Stimulated activated CD8-positive, alpha-beta memory T cell treated with anti-CD3 and anti-CD28 coated beads, Interleukin-4, amount 100 ng/mL, for 24 hours (primary cell): ENCODE measurements at regions not wholly inside any gene's neighbourhood (a gene's known extent, or its start where the extent isn't known, plus 50 kb on each side); places are given as distances from the start of the nearest gene placed in this dataset.

Experiments used
- DNase-seq: peaks from one replicate; pipeline ENCODE4 v3.0.0-alpha.2; 2020; ENCODE audit warnings: low read depth

DNA sequence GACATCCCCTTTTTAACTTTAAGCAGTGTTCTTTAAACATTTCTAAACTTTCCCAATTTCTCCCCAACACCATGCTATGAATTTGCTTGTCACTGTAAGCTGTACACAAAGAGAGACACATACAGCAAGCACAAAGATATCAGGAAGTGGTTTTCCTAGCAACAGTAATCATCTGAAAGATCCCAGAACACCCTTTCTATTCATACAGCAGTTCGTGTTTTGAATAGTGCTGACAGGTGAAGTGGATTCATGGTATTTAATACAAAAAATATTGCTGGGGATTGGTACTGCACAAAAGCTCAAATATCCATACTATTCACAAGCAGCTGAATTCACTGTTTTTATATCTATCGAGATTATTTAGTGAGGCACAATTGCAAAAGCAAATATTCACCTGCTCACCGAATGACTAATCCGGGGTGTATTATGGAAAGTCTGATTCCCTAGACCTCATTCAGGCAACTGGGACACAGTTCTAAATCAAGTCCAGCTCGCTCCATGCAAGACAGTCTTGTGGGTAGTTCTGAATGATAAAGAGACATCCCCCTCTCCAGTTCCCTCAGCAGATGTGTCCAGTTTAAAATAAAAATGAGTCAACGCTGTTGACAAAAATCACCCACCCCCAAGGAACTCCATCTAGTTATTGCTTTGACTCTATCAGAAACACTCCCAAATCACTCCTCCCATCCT lies 107.1 kb upstream of the TSHZ2 start:
- no peak for DNase-seq

DNA sequence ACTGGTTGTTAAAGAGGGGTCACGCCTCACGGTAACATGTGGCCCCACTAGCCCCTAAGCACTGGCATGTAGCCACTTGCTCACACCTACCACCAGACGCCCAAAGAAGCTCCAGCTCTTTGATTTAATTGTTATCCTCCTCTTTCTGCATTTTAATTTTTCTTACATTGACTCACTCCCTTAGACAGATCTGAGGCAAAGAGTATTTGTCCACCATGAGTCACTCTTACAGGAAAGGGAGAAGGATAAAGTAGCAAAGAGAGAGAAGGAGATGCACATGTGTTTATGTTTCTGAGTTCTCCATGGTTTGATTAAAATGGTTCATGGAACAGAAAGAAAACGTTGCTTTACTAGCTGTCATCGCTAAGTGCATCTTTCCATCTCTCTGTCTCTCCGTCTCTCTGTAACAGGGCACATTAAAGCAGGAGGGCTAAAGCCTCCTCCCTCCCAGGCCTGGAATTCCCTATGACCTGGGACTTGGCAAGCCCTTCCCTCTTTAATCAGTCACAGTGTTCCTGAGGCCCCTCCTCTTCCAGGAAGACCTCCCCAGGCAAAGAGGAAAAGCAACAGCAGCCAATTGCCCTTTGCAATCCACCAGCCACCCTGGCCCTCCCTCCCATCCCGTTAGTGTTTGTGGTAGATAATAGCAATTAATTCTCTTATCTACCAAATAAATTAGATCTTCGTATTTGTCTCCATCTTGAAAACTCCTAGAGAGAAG lies 112.8 kb upstream of the TSHZ2 start:
- DNase-seq = no peak

DNA sequence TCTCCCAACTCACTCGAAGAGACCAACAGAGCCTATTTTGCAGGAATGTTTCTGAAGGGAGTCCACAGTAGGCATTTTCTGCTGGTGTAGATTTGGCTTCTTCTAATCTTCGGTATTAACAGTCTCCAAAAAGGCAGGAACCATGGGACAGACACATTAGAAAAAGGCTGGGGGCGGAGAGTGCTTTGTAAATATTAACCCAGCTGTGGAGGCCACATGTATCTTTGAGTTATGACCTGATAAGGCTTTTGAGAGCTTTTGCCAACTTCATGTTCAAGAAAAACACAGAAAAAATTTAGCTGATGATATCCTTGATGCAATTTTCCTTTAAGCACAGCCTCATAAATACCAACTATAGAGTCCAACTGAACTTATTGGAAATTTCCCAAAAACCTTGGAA lies 119.4 kb upstream of the TSHZ2 start:
- DNase-seq = no peak

DNA sequence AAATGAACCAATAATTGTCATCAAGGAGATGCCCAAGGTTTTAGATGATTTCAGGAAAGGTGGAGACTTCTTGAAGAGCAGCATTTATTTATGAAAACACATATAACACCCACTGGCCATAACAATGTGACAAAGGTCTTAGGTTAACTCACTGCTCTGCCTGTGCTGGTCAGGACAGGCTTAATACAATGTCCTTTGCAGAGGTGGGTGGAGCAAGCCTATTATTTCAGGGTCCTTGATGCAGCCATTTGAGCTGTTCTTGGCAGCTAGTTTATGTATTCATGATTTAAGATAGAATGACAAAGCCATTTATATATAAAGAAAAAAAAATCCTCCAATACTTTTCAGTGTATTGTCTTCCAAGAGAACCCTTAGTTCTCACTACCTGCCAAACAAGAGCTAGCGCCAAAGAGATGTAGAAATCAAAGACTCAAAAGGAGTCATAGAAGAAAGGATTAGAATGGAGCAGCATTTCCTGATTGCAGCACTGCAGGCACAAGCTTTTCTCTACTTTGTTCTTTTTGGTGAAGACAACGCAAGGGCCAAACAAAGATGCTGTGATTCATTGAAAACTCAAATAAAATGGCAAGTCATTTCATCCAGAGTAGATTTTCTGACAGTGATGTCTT lies 124.3 kb upstream of the TSHZ2 start:
- no peak for DNase-seq

DNA sequence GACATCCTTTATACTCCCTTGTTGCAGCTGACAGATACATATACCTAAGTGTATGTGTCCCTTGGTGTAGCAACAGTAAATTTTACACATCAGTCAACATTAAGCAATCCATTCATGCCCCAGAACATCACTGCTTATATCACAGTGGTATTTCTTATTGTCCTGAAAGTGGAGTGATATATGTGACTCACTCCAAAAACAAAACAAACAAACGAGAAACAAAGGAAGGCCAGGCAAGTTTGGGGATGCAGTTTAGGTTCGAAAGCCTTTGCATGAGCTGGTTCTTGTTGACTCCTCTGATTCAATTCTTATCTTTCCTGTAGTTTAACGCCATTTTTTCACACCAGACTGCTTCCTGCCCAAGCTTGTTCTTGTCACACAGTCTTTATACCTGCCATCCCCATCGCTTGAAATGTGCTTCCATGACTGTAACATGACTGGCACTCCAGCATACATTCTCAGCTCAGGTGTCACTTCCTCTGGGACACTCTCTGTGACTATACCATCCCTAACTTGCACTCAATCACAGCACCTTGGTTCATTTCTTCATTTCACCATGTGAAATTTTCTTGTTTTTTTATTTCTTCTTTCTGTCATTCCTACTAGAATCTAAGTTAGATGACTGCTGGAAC lies 125.0 kb upstream of the TSHZ2 start:
- DNase-seq = no peak

DNA sequence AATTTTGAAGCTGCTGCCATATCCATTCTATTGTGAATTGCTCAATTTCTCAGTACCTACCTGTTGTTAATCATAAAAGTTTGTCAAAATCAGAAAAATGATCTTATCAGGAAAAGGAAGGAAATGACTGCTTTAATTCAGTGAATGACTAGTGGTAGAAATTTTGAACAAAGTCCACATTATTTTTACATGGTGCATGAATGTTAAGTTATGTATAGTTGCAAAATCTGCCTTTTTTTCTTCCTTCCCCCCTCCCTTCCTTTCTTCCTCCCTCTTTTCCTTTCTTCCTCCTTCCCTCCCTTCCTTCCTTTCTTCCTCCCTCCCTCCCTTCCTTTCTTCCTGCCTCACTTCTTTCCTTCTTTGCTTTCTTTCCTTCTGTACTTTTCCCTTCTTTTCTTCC lies 127.1 kb upstream of the TSHZ2 start:
- DNase-seq = no peak

DNA sequence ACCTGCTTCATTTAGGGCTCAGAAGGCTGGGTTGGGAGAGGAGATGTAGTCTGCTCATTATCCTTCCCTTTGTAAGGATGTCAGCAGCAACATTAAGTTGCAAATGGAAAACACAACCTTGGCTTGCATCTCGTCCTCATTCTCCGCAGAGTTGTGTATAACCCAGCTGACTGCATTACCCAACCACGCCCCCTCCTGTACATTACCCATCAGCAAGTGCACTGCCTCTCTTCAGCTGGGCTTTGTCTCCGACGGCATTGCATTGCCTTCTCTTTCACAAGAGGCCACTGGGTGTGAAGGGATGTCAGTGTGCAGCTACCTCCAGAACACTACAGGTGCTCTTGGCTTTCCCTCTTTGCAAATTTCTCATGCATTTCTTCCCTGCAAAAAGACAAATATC lies 128.7 kb upstream of the TSHZ2 start:
- DNase-seq = no peak

DNA sequence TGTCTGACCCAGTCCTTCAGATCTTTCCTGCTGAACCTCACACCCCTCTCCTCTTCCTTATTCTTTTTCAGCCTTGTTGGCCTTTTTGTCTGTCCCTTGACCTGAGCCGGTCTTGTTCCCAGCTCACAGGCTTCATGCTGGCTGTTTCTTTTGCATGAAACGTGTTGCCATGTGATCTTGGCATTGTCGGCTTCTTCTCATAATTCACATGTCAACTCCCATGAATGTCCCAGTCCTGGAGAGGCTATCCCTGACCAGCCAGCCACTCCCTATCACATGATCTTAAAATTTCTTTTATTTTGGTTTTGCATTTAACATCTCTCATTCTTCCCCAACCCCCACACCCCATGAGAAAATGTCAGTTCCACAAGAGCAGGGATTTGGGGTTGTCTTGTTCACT lies 131.2 kb upstream of the TSHZ2 start:
- no peak for DNase-seq

DNA sequence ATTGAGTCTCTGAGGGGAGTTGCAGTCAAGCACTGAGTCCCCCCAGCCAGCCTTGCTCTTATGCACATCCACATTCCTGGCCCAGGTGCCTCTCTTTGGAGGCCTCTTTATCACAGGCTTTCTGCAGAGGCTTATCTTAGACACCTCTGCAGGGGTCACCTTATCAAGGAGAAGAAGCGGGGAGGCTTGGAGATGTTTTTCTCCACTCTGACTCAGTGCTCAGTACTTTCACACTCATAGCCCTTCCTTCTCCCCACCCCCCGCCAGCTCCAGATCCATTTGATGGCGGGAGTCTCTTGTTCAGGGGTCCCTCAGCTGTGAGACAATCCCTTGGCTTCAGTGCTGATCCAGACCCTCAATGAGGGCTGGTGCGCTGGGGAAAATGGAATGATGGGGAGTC lies 132.1 kb upstream of the TSHZ2 start:
- DNase-seq = no peak

DNA sequence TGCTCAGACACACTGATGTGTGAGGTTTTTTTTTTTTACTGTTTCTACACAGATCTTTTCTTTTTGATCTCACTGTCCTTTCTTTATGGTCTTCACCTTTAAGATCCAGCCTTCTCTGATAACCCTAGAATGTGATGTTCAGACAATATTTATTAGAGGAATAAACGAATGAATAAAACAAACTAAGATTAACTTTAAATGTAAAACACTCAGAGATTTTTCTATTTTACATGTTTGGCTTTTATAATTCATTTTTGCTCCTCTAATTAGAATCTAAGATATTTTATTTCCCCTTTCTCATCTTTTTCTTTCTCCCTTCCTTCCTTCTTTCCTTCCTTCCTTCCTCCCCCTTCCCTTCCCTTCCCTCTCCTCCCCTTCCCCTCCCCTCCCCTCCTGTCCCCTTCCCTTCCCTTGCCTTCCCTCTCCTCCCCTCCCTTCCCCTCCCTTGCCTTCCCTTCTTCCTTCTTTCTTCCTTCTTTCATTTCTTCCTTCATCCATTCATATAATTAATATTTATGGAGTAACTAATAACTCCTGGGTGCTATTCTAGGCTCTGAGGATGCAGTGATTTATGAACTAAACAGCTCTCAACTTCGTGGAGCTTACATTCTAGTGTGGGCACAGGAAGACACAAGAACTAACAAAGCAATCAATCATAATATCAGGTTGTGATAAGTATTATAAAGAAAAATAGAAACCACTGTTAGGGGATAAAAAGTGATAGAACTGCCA lies 133.5 kb upstream of the TSHZ2 start:
- no peak for DNase-seq

DNA sequence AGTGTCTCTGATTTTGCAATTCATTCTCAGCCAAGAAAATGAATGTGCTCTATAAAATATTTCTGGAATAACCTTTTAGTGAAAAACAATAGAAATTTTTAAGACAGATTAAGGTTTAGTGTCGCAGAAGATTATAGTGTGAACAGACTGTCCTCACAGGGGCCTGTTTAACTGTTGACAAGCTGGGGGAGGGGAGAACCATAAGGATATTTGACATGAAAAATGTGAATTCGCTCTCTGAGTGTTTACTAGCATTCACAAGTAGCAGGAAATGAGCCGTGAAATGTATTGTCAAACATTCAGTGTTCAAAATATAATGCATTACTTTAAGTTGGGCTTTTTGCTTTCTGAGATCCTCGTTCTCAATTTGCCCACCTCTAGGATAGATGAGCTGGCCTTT lies 134.8 kb upstream of the TSHZ2 start:
- no peak for DNase-seq

DNA sequence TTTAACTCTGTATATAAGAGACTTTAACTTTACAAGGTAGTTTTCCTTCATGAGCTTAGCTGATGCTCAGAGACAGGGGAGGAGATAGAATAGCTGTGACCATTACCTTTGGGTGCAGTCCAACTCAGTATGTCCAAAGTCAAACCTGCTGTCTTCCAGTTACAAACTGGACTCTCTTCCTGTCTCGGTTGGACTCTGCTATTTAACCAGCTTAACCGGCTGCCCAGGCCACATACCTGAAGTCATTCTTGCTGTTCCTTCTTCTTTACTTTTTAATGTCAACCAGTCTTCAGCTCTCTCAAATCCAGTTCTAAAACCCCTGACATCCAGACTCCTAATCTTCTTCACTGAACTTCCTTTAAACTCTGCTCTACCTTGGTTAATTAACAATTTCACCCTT lies 138.3 kb upstream of the TSHZ2 start:
- no peak for DNase-seq

DNA sequence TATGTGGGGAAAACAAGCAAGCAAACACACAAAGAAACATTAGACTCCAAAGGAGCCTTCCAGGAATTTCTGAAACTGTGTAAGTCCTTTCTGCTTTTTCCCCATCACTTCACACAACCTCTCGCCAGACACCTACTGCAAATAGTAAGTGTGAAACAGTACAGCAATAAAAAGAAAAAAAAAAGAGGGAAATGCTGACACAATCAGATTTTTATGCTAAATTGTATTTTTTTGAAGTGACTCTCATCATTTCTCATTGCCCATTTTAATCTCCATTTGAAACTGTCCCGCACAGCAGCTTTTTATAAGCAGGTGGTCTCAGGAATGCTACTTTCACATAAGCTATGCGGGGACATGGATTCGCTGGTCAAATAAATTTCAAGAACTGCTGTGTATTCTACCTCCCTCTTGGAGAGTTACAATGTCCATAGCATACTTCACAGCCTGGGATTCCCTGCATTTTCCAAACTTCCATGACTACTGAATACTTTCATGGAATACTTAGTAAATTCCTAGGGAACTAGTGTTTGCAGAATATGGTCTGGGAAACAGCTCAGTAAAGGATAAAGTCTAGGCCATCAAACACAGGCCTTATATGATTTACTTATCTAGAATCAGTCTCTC lies 139.9 kb upstream of the TSHZ2 start:
- DNase-seq = no peak

DNA sequence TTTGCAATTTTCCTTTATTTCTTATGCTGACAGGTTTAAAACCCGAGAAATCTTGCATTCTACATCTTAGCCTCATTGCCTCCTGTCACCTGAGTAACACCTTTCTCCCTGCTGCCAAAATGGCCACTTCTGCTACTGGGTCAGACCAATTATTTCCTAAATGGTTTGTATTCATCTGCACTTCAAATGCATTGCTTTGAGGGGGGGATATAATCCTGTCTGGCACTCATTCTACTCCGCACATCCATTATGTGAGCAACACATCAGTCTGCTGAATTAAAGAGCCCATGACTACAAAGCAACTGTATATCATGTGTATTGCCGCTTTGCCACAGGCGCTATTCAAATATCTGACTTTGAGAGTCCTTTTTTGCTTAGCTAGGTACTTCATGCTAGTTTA lies 141.6 kb upstream of the TSHZ2 start:
- no peak for DNase-seq

DNA sequence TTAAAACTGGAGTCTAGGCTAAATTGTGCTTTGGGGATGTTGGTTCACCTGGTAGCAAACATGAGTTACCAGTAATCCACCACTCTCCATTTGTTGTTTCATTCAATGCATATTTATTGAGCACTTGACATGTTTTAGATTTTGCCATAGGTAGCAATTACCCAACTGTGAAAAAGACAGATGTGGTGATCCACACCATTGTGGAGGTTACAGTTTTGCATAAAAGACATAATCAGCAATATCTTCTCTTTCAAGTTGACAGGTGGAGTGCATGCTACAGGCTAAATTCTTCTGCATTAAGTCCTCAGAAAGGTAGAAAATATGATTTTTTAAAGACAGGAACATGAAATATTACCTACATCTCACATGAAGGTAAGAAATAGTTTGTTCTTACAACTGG lies 143.0 kb upstream of the TSHZ2 start:
- DNase-seq = no peak

DNA sequence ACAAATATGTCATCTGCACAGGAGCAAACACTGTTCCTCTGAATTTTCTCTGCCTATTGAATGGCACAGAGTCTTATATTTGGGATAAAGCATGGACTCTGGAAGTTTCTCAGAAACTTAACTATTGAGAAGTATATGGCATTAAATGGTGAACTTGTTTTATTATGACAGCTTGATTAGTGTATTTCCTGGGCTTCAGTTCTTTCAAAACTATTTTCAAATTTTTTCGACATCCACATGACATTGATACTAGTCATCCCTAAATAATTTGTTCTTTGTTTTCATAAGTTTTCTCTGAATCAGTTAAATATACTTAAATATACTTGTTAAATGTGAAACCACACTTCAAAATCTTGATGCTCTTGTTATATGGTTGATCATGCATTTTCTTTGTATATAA lies 144.0 kb upstream of the TSHZ2 start:
- no peak for DNase-seq

DNA sequence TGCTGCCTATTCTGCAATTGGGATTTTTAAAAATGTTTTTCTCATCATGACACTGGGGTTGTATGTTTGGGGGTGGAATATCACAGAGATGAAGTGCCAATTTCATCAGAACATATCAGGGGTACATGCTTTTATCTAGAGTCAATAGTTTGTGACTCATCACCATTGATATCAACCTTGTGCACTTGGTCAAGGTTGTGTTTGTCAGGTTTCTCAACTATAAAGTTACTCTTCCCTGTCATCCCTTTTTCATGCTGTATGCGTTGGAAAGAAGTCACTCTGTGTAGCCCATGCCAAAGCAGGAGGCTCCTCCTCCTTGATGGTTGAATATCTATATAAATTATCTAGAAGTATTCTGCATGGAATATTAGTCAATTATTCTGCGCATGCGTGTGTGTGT lies 145.4 kb upstream of the TSHZ2 start:
- DNase-seq = no peak

DNA sequence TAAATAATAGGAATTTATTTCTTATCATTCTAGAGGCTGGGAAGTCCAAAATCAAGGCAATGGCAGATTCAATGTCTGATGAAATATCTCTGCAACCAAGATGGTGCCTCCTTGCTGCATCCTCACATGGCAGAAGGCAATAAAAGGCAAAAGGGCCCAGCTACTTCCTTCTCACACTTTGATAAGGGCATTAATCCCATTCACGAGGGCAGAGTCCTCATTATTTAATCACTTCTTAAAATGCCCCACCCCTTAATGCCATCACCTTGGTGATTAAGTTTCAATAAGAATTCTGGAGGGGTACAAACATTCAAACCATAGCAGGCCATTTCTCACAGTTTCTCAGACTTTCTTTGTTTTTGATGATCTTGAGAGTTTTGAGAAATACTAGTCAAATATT lies 145.8 kb upstream of the TSHZ2 start:
- DNase-seq = no peak

DNA sequence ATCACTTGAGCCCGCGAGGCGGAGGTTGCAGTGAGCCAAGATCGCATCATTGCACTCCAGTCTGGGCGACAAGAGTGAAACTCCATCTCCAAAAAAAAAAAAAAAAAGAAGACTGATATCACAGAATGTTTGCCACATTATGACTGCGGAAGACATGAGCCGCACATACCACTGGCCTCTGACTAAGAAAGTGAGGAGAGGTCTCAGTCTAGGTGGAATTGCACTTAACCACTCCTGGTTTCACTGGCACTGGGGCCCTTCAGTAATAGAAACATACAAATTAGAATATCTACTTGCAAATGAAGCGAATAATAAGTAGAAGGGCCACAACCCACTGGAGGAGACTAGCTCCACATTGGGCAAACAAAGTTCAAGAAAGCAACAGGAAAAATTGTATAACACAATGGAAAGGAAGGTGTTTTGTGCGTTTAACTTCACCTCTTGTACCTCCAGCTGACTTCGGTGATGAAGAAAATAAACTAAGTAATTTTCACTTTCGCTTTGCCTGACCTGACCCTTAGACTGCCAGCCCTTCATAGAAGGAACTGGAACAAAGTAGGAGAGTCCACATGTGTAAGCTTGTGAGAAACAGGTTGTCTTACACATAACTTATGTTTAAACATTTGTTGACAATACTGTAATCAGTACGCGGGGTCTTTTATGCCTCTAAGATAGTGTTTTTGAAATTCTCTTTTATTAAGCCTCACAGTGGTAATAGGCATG lies 147.5 kb upstream of the TSHZ2 start:
- DNase-seq = no peak

DNA sequence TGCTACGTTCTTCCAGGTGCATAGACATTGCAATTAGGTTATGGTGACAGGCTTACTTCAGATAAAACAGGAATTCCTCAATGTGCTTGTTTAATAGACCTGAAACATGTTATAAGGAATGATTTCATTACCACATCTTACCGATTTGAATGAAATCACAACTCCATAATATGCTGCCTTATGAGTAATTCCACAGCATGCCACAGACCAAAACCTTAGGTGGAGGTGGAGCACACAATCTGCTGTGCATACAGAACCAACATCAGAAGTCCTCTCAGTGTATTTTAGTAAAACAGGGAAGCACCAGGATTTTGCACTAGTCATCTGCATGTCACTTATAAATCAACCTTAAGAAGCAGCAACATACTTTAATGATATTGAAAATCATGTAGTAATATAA lies 148.9 kb upstream of the TSHZ2 start:
- DNase-seq = no peak

DNA sequence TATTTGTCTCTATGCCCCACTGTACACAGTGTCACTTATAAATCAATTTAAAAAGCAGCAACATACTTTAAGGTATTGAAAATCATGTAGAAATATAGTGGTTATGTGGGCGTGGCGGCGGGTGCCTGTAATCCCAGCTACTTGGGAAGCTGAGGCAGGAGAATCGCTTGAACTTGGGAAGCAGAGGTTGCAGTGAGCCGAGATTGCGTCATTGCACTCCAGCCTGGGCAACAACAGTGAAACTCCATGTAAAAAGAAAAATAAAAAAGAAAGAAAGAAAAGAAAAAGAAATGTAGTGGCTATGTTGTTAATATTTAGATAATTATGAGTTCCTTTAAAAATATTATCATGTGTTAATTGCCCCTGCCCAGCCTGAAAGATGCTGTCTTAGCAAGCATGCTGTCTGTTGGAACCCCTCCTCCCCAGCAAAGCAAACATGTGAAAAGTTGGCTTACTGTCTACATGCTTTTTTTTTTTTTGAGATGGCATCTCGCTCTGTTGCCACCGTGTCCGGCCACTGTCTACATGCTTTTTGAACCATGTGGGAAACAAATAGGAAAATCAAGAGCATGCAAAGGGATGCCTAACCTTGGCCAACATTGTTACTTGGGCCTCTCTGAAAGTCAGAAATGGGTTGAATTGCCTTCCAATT lies 151.4 kb upstream of the TSHZ2 start:
- DNase-seq = no peak
